IPS-18a (cell line): ENCODE measurements at regions not wholly inside any gene's neighbourhood (a gene's known extent, or its start where the extent isn't known, plus 50 kb on each side); places are given as distances from the start of the nearest gene placed in this dataset.

Experiments
- H3K27ac ChIP-seq: one replicate; pipeline ENCODE4 v1.5.1; 2013; ENCODE audit warnings: low read length
- H3K27me3 ChIP-seq: one replicate; pipeline ENCODE4 v1.6.1; 2013; ENCODE audit warnings: mild to moderate bottlenecking, low read length; ENCODE audit not compliant: control insufficient read depth, insufficient read depth
- H3K36me3 ChIP-seq: one replicate; pipeline ENCODE4 v1.6.1; 2013; ENCODE audit warnings: low read depth, low read length; ENCODE audit not compliant: control insufficient read depth
- H3K4me1 ChIP-seq: one replicate; pipeline ENCODE4 v1.6.1; 2013; ENCODE audit warnings: low read depth, low read length; ENCODE audit not compliant: control insufficient read depth
- H3K4me3 ChIP-seq: one replicate; pipeline ENCODE4 v1.5.1; 2013; ENCODE audit warnings: low read length
- H3K9ac ChIP-seq: one replicate; pipeline ENCODE4 v1.6.1; 2013; ENCODE audit warnings: mild to moderate bottlenecking, low read length, moderate library complexity
- H3K9me3 ChIP-seq: one replicate; pipeline ENCODE4 v1.6.1; 2013; ENCODE audit warnings: low read depth, low read length; ENCODE audit not compliant: control insufficient read depth

GRCh38 chr2:74735009-74735408 is 81.0 kb downstream of the SEMA4F start:
- Histone ChIP-seq H3K36me3 (no peaks in the 10 kb centered on the region), H3K9me3 (peaks cover 12% of the 10 kb centered on the region), H3K27me3 (no peaks in the 10 kb centered on the region), H3K9ac (peak overlapping the region; percentile 43), H3K4me1 (peaks cover 19% of the 10 kb centered on the region), H3K27ac (peak overlapping the region; percentile 81), H3K4me3 (no peak overlapping the region)

GRCh38 chr2:74735564-74735963 is 81.5 kb downstream of the SEMA4F start:
- Histone ChIP-seq H3K9me3 (peaks cover 12% of the 10 kb centered on the region), H3K4me1 (peaks cover 20% of the 10 kb centered on the region), H3K4me3 (no peak overlapping the region), H3K9ac (peak overlapping the region; percentile 43), H3K36me3 (no peaks in the 10 kb centered on the region), H3K27ac (peak overlapping the region; percentile 81), H3K27me3 (no peaks in the 10 kb centered on the region)

- Histone ChIP-seq H3K36me3 (no peaks in the 10 kb centered on the region), H3K4me1 (peaks cover 26% of the 10 kb centered on the region), H3K27me3 (no peaks in the 10 kb centered on the region), H3K27ac (no peak overlapping the region), H3K9ac (no peak overlapping the region), H3K9me3 (peaks cover 12% of the 10 kb centered on the region), H3K4me3 (no peak overlapping the region)
These were observed 82.5 kb downstream of the SEMA4F start for GRCh38 chr2:74736589-74736988.

GRCh38 chr2:74738586-74738985 is 84.5 kb downstream of the SEMA4F start:
- Histone ChIP-seq H3K27me3 (no peaks in the 10 kb centered on the region), H3K27ac (no peak overlapping the region), H3K9me3 (peaks cover 12% of the 10 kb centered on the region), H3K9ac (no peak overlapping the region), H3K36me3 (no peaks in the 10 kb centered on the region), H3K4me1 (peaks cover 26% of the 10 kb centered on the region), H3K4me3 (no peak overlapping the region)

GRCh38 chr2:74739129-74739528 is 85.1 kb downstream of the SEMA4F start:
- Histone ChIP-seq H3K36me3 (no peaks in the 10 kb centered on the region), H3K27me3 (no peaks in the 10 kb centered on the region), H3K4me1 (peaks cover 24% of the 10 kb centered on the region), H3K27ac (no peak overlapping the region), H3K4me3 (no peak overlapping the region), H3K9ac (no peak overlapping the region), H3K9me3 (peaks cover 12% of the 10 kb centered on the region)

- H3K4me1 ChIP-seq = peaks cover 19% of the 10 kb centered on the region
- no peak overlapping the region for H3K9ac ChIP-seq
- H3K27ac ChIP-seq = no peak overlapping the region
These were observed 85.7 kb downstream of the SEMA4F start for GRCh38 chr2:74739733-74740241.

GRCh38 chr2:74740395-74740740 is 86.3 kb downstream of the SEMA4F start:
- H3K9ac ChIP-seq = no peak overlapping the region
- peaks cover 14% of the 10 kb centered on the region for H3K4me1 ChIP-seq
- H3K27ac ChIP-seq = no peak overlapping the region
- no peaks in the 10 kb centered on the region for H3K27me3 ChIP-seq
- no peaks in the 10 kb centered on the region for H3K36me3 ChIP-seq
- H3K4me3 ChIP-seq = no peak overlapping the region
- peaks cover 12% of the 10 kb centered on the region for H3K9me3 ChIP-seq

More at GRCh38 chr2:74739733-74740241, 85.7 kb downstream of the SEMA4F start:
- no peaks in the 10 kb centered on the region for H3K36me3 ChIP-seq
- H3K27me3 ChIP-seq = no peaks in the 10 kb centered on the region
- H3K9me3 ChIP-seq = peaks cover 12% of the 10 kb centered on the region
- no peak overlapping the region for H3K4me3 ChIP-seq

GRCh38 chr2:74740741-74741431 is 86.8 kb downstream of the SEMA4F start:
- Histone ChIP-seq H3K4me3 (no peak overlapping the region), H3K27ac (no peak overlapping the region), H3K27me3 (no peaks in the 10 kb centered on the region), H3K9me3 (peaks cover 12% of the 10 kb centered on the region), H3K4me1 (peaks cover 8% of the 10 kb centered on the region), H3K9ac (no peak overlapping the region), H3K36me3 (no peaks in the 10 kb centered on the region)

- Histone ChIP-seq H3K36me3 (no peaks in the 10 kb centered on the region), H3K9ac (no peak overlapping the region), H3K27me3 (no peaks in the 10 kb centered on the region), H3K4me3 (no peak overlapping the region), H3K4me1 (peaks cover 7% of the 10 kb centered on the region), H3K27ac (no peak overlapping the region), H3K9me3 (peaks cover 8% of the 10 kb centered on the region)
These were observed 87.6 kb downstream of the SEMA4F start for GRCh38 chr2:74741629-74742028.

GRCh38 chr2:74742471-74742870 is 88.4 kb downstream of the SEMA4F start:
- Histone ChIP-seq H3K9me3 (no peaks in the 10 kb centered on the region), H3K4me3 (no peak overlapping the region), H3K36me3 (no peaks in the 10 kb centered on the region), H3K4me1 (peaks cover 7% of the 10 kb centered on the region), H3K9ac (no peak overlapping the region), H3K27ac (no peak overlapping the region), H3K27me3 (no peaks in the 10 kb centered on the region)

- Histone ChIP-seq H3K4me3 (no peak overlapping the region), H3K4me1 (peaks cover 7% of the 10 kb centered on the region), H3K9me3 (no peaks in the 10 kb centered on the region), H3K36me3 (no peaks in the 10 kb centered on the region), H3K9ac (no peak overlapping the region), H3K27me3 (no peaks in the 10 kb centered on the region), H3K27ac (no peak overlapping the region)
These were observed 89.0 kb downstream of the SEMA4F start for GRCh38 chr2:74743039-74743438.

GRCh38 chr2:74743778-74744177 is 89.7 kb downstream of the SEMA4F start:
- peaks cover 7% of the 10 kb centered on the region for H3K4me1 ChIP-seq
- no peaks in the 10 kb centered on the region for H3K9me3 ChIP-seq
- H3K27me3 ChIP-seq = no peaks in the 10 kb centered on the region
- no peak overlapping the region for H3K4me3 ChIP-seq
- no peaks in the 10 kb centered on the region for H3K36me3 ChIP-seq
- no peak overlapping the region for H3K9ac ChIP-seq
- H3K27ac ChIP-seq = no peak overlapping the region
